AG08396 (cell line): ENCODE measurements at regions not wholly inside any gene's neighbourhood (a gene's known extent, or its start where the extent isn't known, plus 50 kb on each side); places are given as distances from the start of the nearest gene placed in this dataset.
"Not testable (repeated sequence)": the region's sequence is repeated elsewhere in the genome, so short reads cannot be mapped to it uniquely, and the experiment has no call there.

Experiments used
- DNase-seq: peaks from one replicate; pipeline ENCODE4 v3.0.0; 2012; ENCODE audit warnings: low spot score, mixed read lengths

GRCh38 chr19:23597661-23598060 is 89.4 kb downstream of the ZNF675 start:
- no peak for DNase-seq

- no peak for DNase-seq
Measured at GRCh38 chr19:23596872-23597271, 90.1 kb downstream of the ZNF675 start.

GRCh38 chr19:23594311-23594710 is 92.7 kb downstream of the ZNF675 start:
- DNase-seq = not testable (repeated sequence)

- DNase-seq = no peak
Measured at GRCh38 chr19:23587546-23587945, 99.5 kb downstream of the ZNF675 start.

- DNase-seq = no peak
Measured at GRCh38 chr19:23577501-23577900, 109.5 kb downstream of the ZNF675 start.

GRCh38 chr19:23571175-23571574 is 115.8 kb downstream of the ZNF675 start:
- DNase-seq = no peak

GRCh38 chr19:23568116-23568515 is 118.9 kb downstream of the ZNF675 start:
- DNase-seq = not testable (repeated sequence)

- no peak for DNase-seq
Measured at GRCh38 chr19:23565256-23565655, 121.8 kb downstream of the ZNF675 start.

- no peak for DNase-seq
Measured at GRCh38 chr19:23563326-23563725, 123.7 kb downstream of the ZNF675 start.

GRCh38 chr19:23561341-23561740 is 125.7 kb downstream of the ZNF675 start:
- no peak for DNase-seq

GRCh38 chr19:23560051-23560450 is 127.0 kb downstream of the ZNF675 start:
- no peak for DNase-seq

- DNase-seq = no peak
Measured at GRCh38 chr19:23558541-23558940, 128.5 kb downstream of the ZNF675 start.

GRCh38 chr19:23557381-23557780 is 129.6 kb downstream of the ZNF675 start:
- DNase-seq = no peak

- DNase-seq = no peak
Measured at GRCh38 chr19:23554548-23554947, 132.5 kb downstream of the ZNF675 start.

GRCh38 chr19:23550102-23550501 is 136.9 kb downstream of the ZNF675 start:
- DNase-seq = peak; percentile 6

GRCh38 chr19:23547816-23548430 is 139.1 kb downstream of the ZNF675 start:
- no peak for DNase-seq

GRCh38 chr19:23547156-23547555 is 139.9 kb downstream of the ZNF675 start:
- DNase-seq = no peak

- no peak for DNase-seq
Measured at GRCh38 chr19:23543351-23543750, 143.7 kb downstream of the ZNF675 start.

- no peak for DNase-seq
Measured at GRCh38 chr19:23542562-23542961, 144.4 kb downstream of the ZNF675 start.

- DNase-seq = no peak
Measured at GRCh38 chr19:23541991-23542390, 145.0 kb downstream of the ZNF675 start.

GRCh38 chr19:23540180-23540579 is 144.9 kb upstream of the ZNF91 start:
- DNase-seq = not testable (repeated sequence)

- no peak for DNase-seq
Measured at GRCh38 chr19:23539499-23539898, 144.2 kb upstream of the ZNF91 start.

GRCh38 chr19:23537136-23537535 is 141.9 kb upstream of the ZNF91 start:
- not testable (repeated sequence) for DNase-seq

- not testable (repeated sequence) for DNase-seq
Measured at GRCh38 chr19:23536341-23536740, 141.1 kb upstream of the ZNF91 start.
